ENCODE measurements at regions not wholly inside any gene's neighbourhood (a gene's known extent, or its start where the extent isn't known, plus 50 kb on each side); places are given as distances from the start of the nearest gene placed in this dataset.

DNA sequence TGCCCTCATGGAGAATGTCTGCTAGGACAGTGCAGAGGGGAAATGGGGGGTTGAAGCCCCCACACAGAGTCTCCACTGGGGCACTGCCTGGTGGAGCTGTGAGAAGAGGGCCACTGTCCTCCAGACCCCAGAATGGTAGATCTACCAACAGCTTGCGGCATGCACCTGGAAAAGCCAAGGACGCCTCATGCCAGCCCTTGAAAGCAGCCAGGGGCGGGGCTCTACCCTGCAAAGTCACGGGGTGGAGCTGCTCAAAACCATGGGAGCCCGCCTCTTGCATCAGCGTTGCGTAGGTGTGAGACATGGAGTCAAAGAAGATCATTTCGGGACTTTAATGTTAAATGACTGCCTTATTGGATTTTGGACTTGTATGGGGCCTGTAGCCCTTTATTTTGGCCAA lies 157.6 kb downstream of the DSEL start:
- no peak overlapping the region for H3K4me3 ChIP-seq (ENCODE audit: low read depth, low read length)
- no peak overlapping the region for H3K27ac ChIP-seq (ENCODE audit: extremely low read depth, low read depth, low read length)
- no peak for TF ChIP-seq ZNF501 (tag by site-specific recombination; IDR thresholded peaks at IDR 0.05)
- no peak for TF ChIP-seq ATF2 (tag by site-specific recombination; IDR thresholded peaks at IDR 0.05; ENCODE audit: low read depth)
- TF ChIP-seq SALL2 (tag by site-specific recombination; IDR thresholded peaks at IDR 0.05; ENCODE audit: borderline replicate concordance), result no peak
- no peak for TF ChIP-seq PBX3 (CRISPR knock-in tag; IDR thresholded peaks at IDR 0.05)
- no peaks in the 10 kb centered on the region for H3K36me3 ChIP-seq (ENCODE audit: control insufficient read depth in 2 of 2, insufficient read depth in 1 of 2, low read length in 2 of 2)
- POLR2A ChIA-PET, result no interaction called here
- no peaks in the 10 kb centered on the region; the same call in 1 of the 2 replicates for H3K4me1 ChIP-seq (ENCODE audit: control insufficient read depth, insufficient read depth, low read length)
- H3K9me3 ChIP-seq (ENCODE audit: control insufficient read depth, insufficient read depth, low read depth, low read length), result no peaks in the 10 kb centered on the region
- CTCF ChIA-PET, result no interaction called here

DNA sequence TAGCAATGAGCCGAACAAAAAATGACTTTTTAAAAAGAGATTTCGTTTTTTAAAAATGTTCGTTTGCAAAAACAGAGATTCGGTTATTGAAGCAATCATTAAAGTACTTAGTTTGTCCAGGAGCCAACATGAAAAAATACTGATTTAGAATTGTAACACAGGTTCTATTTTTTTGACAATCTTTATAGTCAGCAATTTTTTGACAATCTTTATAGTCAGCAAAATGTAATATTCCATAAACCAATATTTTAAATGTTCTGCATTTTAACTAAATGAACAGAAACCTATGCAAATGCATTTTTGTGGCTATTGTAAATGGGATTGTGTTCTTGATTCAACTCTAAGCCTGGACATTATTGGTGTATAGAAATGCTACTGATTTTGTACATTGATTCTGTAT lies 161.8 kb downstream of the DSEL start:
- ChIA-PET POLR2A (no interaction called here), CTCF (interaction anchor here (0.6 kb wide), 1 partner anchor 1306 kb away, joined by 3 read pairs; no protein-coding TSS in a partner anchor)
- Histone ChIP-seq H3K36me3 (ENCODE audit: control insufficient read depth in 2 of 2, insufficient read depth in 1 of 2, low read length in 2 of 2) (no peaks in the 10 kb centered on the region), H3K4me3 (ENCODE audit: low read depth, low read length) (no peak overlapping the region), H3K4me1 (ENCODE audit: control insufficient read depth, insufficient read depth, low read length) (no peaks in the 10 kb centered on the region), H3K27ac (ENCODE audit: extremely low read depth, low read depth, low read length) (no peak overlapping the region), H3K9me3 (ENCODE audit: control insufficient read depth, insufficient read depth, low read depth, low read length) (no peaks in the 10 kb centered on the region)
- no peak for TF ChIP-seq ZNF169 (tag by site-specific recombination; IDR thresholded peaks at IDR 0.05)
- TF ChIP-seq ZNF510 (tag by site-specific recombination; IDR thresholded peaks at IDR 0.05; ENCODE audit: insufficient replicate concordance), result no peak
- no peak for TF ChIP-seq ZNF2 (tag by site-specific recombination; IDR thresholded peaks at IDR 0.05)
- TF ChIP-seq REPIN1 (tag by site-specific recombination; IDR thresholded peaks at IDR 0.05; ENCODE audit: low read depth), result no peak
- TF ChIP-seq, protein P1, sequence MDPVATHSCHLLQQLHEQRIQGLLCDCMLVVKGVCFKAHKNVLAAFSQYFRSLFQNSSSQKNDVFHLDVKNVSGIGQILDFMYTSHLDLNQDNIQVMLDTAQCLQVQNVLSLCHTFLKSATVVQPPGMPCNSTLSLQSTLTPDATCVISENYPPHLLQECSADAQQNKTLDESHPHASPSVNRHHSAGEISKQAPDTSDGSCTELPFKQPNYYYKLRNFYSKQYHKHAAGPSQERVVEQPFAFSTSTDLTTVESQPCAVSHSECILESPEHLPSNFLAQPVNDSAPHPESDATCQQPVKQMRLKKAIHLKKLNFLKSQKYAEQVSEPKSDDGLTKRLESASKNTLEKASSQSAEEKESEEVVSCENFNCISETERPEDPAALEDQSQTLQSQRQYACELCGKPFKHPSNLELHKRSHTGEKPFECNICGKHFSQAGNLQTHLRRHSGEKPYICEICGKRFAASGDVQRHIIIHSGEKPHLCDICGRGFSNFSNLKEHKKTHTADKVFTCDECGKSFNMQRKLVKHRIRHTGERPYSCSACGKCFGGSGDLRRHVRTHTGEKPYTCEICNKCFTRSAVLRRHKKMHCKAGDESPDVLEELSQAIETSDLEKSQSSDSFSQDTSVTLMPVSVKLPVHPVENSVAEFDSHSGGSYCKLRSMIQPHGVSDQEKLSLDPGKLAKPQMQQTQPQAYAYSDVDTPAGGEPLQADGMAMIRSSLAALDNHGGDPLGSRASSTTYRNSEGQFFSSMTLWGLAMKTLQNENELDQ (tag by site-specific recombination; IDR thresholded peaks at IDR 0.05; ENCODE audit: low read depth), result no peak
- TF ChIP-seq, protein P2, sequence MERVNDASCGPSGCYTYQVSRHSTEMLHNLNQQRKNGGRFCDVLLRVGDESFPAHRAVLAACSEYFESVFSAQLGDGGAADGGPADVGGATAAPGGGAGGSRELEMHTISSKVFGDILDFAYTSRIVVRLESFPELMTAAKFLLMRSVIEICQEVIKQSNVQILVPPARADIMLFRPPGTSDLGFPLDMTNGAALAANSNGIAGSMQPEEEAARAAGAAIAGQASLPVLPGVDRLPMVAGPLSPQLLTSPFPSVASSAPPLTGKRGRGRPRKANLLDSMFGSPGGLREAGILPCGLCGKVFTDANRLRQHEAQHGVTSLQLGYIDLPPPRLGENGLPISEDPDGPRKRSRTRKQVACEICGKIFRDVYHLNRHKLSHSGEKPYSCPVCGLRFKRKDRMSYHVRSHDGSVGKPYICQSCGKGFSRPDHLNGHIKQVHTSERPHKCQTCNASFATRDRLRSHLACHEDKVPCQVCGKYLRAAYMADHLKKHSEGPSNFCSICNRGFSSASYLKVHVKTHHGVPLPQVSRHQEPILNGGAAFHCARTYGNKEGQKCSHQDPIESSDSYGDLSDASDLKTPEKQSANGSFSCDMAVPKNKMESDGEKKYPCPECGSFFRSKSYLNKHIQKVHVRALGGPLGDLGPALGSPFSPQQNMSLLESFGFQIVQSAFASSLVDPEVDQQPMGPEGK (tag by site-specific recombination; IDR thresholded peaks at IDR 0.05), result no peak
- TF ChIP-seq, protein P3, sequence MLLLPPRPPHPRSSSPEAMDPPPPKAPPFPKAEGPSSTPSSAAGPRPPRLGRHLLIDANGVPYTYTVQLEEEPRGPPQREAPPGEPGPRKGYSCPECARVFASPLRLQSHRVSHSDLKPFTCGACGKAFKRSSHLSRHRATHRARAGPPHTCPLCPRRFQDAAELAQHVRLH (tag by site-specific recombination; IDR thresholded peaks at IDR 0.05), result no peak
- no peak for TF ChIP-seq ZNF571 (tag by site-specific recombination; IDR thresholded peaks at IDR 0.05)
- TF ChIP-seq TSHZ1 (tag by site-specific recombination; IDR thresholded peaks at IDR 0.05; ENCODE audit: borderline replicate concordance), result no peak
- TF ChIP-seq ZNF292 (tag by site-specific recombination; IDR thresholded peaks at IDR 0.05; ENCODE audit: borderline replicate concordance, low read depth), result no peak
- no peak for TF ChIP-seq ZNF114 (tag by site-specific recombination; IDR thresholded peaks at IDR 0.05)
- no peak for TF ChIP-seq ZSCAN5A (tag by site-specific recombination; IDR thresholded peaks at IDR 0.05)
